ENCODE measurements at regions not wholly inside any gene's neighbourhood (a gene's known extent, or its start where the extent isn't known, plus 50 kb on each side); places are given as distances from the start of the nearest gene placed in this dataset.

GRCh38 chr4:23353200-23353599, 536.6 kb downstream of the PPARGC1A start:
- no peak overlapping the region for H3K9ac ChIP-seq (ENCODE audit: low read depth in 1 of 2, low read length in 2 of 2)
- H3K27me3 ChIP-seq (ENCODE audit: control insufficient read depth in 4 of 4, insufficient read depth in 4 of 4, low read length in 3 of 4), result no peaks in the 10 kb centered on the region
- no peak overlapping the region for H3K4me3 ChIP-seq (ENCODE audit: low read depth in 1 of 3, low read length in 3 of 3)
- no peak for DNase-seq (ENCODE audit: low spot score)
- TF ChIP-seq RAD21 (IDR thresholded peaks at IDR 0.05) (no peak), REST (IDR thresholded peaks at IDR 0.05) (no peak), TAF1 (conservative IDR thresholded peaks at IDR 0.05) (no peak), SP1 (IDR thresholded peaks at IDR 0.05) (no peak), MAX (IDR thresholded peaks at IDR 0.05) (no peak), HNF4G (IDR thresholded peaks at IDR 0.05) (no peak)
- H3K27ac ChIP-seq (ENCODE audit: low read depth in 1 of 2, low read length in 2 of 2), result no peak overlapping the region
- H3K4me1 ChIP-seq (ENCODE audit: control insufficient read depth in 4 of 4, insufficient read depth in 4 of 4, low read length in 3 of 4), result peaks cover 0 to 7% (median 3%) of the 10 kb centered on the region in 4 donors
- no peaks in the 10 kb centered on the region for H3K9me3 ChIP-seq (ENCODE audit: control insufficient read depth in 4 of 4, low read length in 3 of 4)
- 85% methylated on average over 1 of the region's 1 CpG for WGBS
- H3K36me3 ChIP-seq (ENCODE audit: control insufficient read depth in 4 of 4, insufficient read depth in 3 of 4, low read depth in 1 of 4, low read length in 3 of 4), result no peaks in the 10 kb centered on the region

- H3K9me3 ChIP-seq (ENCODE audit: control insufficient read depth in 4 of 4, low read length in 3 of 4), result no peaks in the 10 kb centered on the region
- H3K36me3 ChIP-seq (ENCODE audit: control insufficient read depth in 4 of 4, insufficient read depth in 3 of 4, low read depth in 1 of 4, low read length in 3 of 4), result no peaks in the 10 kb centered on the region
- no peaks in the 10 kb centered on the region for H3K27me3 ChIP-seq (ENCODE audit: control insufficient read depth in 4 of 4, insufficient read depth in 4 of 4, low read length in 3 of 4)
- TF ChIP-seq SP1 (IDR thresholded peaks at IDR 0.05) (no peak), FOXA1 (IDR thresholded peaks at IDR 0.05) (no peak), YY1 (IDR thresholded peaks at IDR 0.05) (peak; percentile 46), HNF4A (conservative IDR thresholded peaks at IDR 0.05) (no peak), RXRA (IDR thresholded peaks at IDR 0.05) (no peak), EGR1 (IDR thresholded peaks at IDR 0.05; ENCODE audit: low read depth in 2 of 2) (no peak), FOXA2 (IDR thresholded peaks at IDR 0.05) (peak; percentile 34)
- H3K9ac ChIP-seq (ENCODE audit: low read depth in 1 of 2, low read length in 2 of 2), result no peak overlapping the region
- 85% methylated on average over 2 of the region's 2 CpGs for WGBS
- H3K4me3 ChIP-seq (ENCODE audit: low read depth in 1 of 3, low read length in 3 of 3), result no peak overlapping the region
- DNase-seq (ENCODE audit: low spot score), result no peak
- no peak overlapping the region for H3K27ac ChIP-seq (ENCODE audit: low read depth in 1 of 2, low read length in 2 of 2)
- peaks cover 0 to 7% (median 3%) of the 10 kb centered on the region in 4 donors for H3K4me1 ChIP-seq (ENCODE audit: control insufficient read depth in 4 of 4, insufficient read depth in 4 of 4, low read length in 3 of 4)
These were observed 540.9 kb downstream of the PPARGC1A start for GRCh38 chr4:23348789-23349498.

- no peaks in the 10 kb centered on the region for H3K4me1 ChIP-seq (ENCODE audit: control insufficient read depth in 4 of 4, insufficient read depth in 4 of 4, low read length in 3 of 4)
- TF ChIP-seq RAD21 (IDR thresholded peaks at IDR 0.05), result peak; percentile 53 to 54
- TF ChIP-seq YY1 (IDR thresholded peaks at IDR 0.05), result no peak
- no peak for TF ChIP-seq FOXA2 (IDR thresholded peaks at IDR 0.05)
- no peaks in the 10 kb centered on the region for H3K9me3 ChIP-seq (ENCODE audit: control insufficient read depth in 4 of 4, low read length in 3 of 4)
- no peak overlapping the region for H3K4me3 ChIP-seq (ENCODE audit: low read depth in 1 of 3, low read length in 3 of 3)
- H3K27ac ChIP-seq (ENCODE audit: low read depth in 1 of 2, low read length in 2 of 2), result no peak overlapping the region
- H3K9ac ChIP-seq (ENCODE audit: low read depth in 1 of 2, low read length in 2 of 2), result no peak overlapping the region
- no peaks in the 10 kb centered on the region for H3K27me3 ChIP-seq (ENCODE audit: control insufficient read depth in 4 of 4, insufficient read depth in 4 of 4, low read length in 3 of 4)
- H3K36me3 ChIP-seq (ENCODE audit: control insufficient read depth in 4 of 4, insufficient read depth in 3 of 4, low read depth in 1 of 4, low read length in 3 of 4), result no peaks in the 10 kb centered on the region
- no peak for DNase-seq (ENCODE audit: low spot score)
- 51% methylated on average over 2 of the region's 2 CpGs for WGBS
These were observed 552.6 kb downstream of the PPARGC1A start for GRCh38 chr4:23337292-23337691.
